Neural progenitor cell (in vitro differentiated cells): ENCODE measurements at regions not wholly inside any gene's neighbourhood (a gene's known extent, or its start where the extent isn't known, plus 50 kb on each side); places are given as distances from the start of the nearest gene placed in this dataset.
"Not testable (repeated sequence)": the region's sequence is repeated elsewhere in the genome, so short reads cannot be mapped to it uniquely, and the experiment has no call there.

Source experiments
- EZH2 ChIP-seq: fragments of 200-600 bp; sonication (generic); IDR thresholded peaks from 2 replicates; pipeline ENCODE4 v1.6.1; 2017; ENCODE audit warnings: antibody characterized with exemption, mild to moderate bottlenecking, moderate library complexity
- TF ChIP-seq, protein P1 (sequence below): fragments of 200-600 bp; sonication (generic); IDR thresholded peaks from 2 replicates; pipeline ENCODE4 v1.5.1; 2017; ENCODE audit warnings: antibody characterized with exemption, mild to moderate bottlenecking

- TF ChIP-seq, protein P1, sequence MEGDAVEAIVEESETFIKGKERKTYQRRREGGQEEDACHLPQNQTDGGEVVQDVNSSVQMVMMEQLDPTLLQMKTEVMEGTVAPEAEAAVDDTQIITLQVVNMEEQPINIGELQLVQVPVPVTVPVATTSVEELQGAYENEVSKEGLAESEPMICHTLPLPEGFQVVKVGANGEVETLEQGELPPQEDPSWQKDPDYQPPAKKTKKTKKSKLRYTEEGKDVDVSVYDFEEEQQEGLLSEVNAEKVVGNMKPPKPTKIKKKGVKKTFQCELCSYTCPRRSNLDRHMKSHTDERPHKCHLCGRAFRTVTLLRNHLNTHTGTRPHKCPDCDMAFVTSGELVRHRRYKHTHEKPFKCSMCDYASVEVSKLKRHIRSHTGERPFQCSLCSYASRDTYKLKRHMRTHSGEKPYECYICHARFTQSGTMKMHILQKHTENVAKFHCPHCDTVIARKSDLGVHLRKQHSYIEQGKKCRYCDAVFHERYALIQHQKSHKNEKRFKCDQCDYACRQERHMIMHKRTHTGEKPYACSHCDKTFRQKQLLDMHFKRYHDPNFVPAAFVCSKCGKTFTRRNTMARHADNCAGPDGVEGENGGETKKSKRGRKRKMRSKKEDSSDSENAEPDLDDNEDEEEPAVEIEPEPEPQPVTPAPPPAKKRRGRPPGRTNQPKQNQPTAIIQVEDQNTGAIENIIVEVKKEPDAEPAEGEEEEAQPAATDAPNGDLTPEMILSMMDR, result not testable (repeated sequence)
- not testable (repeated sequence) for TF ChIP-seq EZH2
Measured at GRCh38 chr5:177875013-177875899, 92.6 kb upstream of the FAM153A start.
